IPS DF 4.7 (cell line): ENCODE measurements at regions not wholly inside any gene's neighbourhood (a gene's known extent, or its start where the extent isn't known, plus 50 kb on each side); places are given as distances from the start of the nearest gene placed in this dataset.
"Not testable (repeated sequence)": the region's sequence is repeated elsewhere in the genome, so short reads cannot be mapped to it uniquely, and the experiment has no call there.

ENCODE experiments used
- DNase-seq: peaks from one replicate; pipeline ENCODE4 v3.0.0-alpha.2; 2013; ENCODE audit warnings: low spot score; ENCODE audit errors: extremely low read depth

GRCh38 chr15:62498712-62499111, 333.6 kb upstream of the C2CD4B start:
- DNase-seq: no peak

GRCh38 chr15:62500325-62500724, 335.2 kb upstream of the C2CD4B start:
- DNase-seq: no peak

GRCh38 chr15:62502451-62502850, 337.4 kb upstream of the C2CD4B start:
- DNase-seq: no peak

GRCh38 chr15:62503451-62503850, 338.4 kb upstream of the C2CD4B start:
- no peak for DNase-seq

- no peak for DNase-seq
These were observed 340.7 kb upstream of the C2CD4B start for GRCh38 chr15:62505762-62506161.

GRCh38 chr15:62506217-62506805, 341.2 kb upstream of the C2CD4B start:
- no peak for DNase-seq

GRCh38 chr15:62509395-62509958, 344.4 kb upstream of the C2CD4B start:
- no peak for DNase-seq

- DNase-seq: no peak
These were observed 345.7 kb upstream of the C2CD4B start for GRCh38 chr15:62510791-62511190.

- no peak for DNase-seq
These were observed 347.8 kb upstream of the C2CD4B start for GRCh38 chr15:62512904-62513303.

GRCh38 chr15:62513893-62514292, 348.8 kb upstream of the C2CD4B start:
- no peak for DNase-seq

- no peak for DNase-seq
These were observed 350.8 kb upstream of the C2CD4B start for GRCh38 chr15:62515696-62516395.

GRCh38 chr15:62517541-62517940, 352.5 kb upstream of the C2CD4B start:
- no peak for DNase-seq

GRCh38 chr15:62518666-62519065, 353.6 kb upstream of the C2CD4B start:
- DNase-seq: not testable (repeated sequence)

- DNase-seq: no peak
These were observed 354.8 kb upstream of the C2CD4B start for GRCh38 chr15:62519900-62520299.

- no peak for DNase-seq
These were observed 355.8 kb upstream of the C2CD4B start for GRCh38 chr15:62520887-62521286.

GRCh38 chr15:62521396-62521795, 356.3 kb upstream of the C2CD4B start:
- DNase-seq: peak; percentile 25

- DNase-seq: no peak
These were observed 359.8 kb upstream of the C2CD4B start for GRCh38 chr15:62524848-62525247.

GRCh38 chr15:62527387-62527786, 362.3 kb upstream of the C2CD4B start:
- no peak for DNase-seq

- DNase-seq: no peak
These were observed 363.4 kb upstream of the C2CD4B start for GRCh38 chr15:62528505-62528904.

GRCh38 chr15:62532367-62532766, 367.3 kb upstream of the C2CD4B start:
- no peak for DNase-seq

- no peak for DNase-seq
These were observed 368.6 kb upstream of the C2CD4B start for GRCh38 chr15:62533687-62534086.

- no peak for DNase-seq
These were observed 369.9 kb upstream of the C2CD4B start for GRCh38 chr15:62534996-62535395.

GRCh38 chr15:62539236-62539635, 374.2 kb upstream of the C2CD4B start:
- no peak for DNase-seq
